GM12874 (cell line): ENCODE measurements at regions not wholly inside any gene's neighbourhood (a gene's known extent, or its start where the extent isn't known, plus 50 kb on each side); places are given as distances from the start of the nearest gene placed in this dataset.

Experiments
- TF ChIP-seq, protein P1 (sequence below): IDR thresholded peaks from 2 replicates; pipeline ENCODE4 v1.5.1; 2011; ENCODE audit warnings: low read depth, mild to moderate bottlenecking, control low read depth, low read length, moderate library complexity; ENCODE audit not compliant: insufficient read depth

- TF ChIP-seq, protein P1, sequence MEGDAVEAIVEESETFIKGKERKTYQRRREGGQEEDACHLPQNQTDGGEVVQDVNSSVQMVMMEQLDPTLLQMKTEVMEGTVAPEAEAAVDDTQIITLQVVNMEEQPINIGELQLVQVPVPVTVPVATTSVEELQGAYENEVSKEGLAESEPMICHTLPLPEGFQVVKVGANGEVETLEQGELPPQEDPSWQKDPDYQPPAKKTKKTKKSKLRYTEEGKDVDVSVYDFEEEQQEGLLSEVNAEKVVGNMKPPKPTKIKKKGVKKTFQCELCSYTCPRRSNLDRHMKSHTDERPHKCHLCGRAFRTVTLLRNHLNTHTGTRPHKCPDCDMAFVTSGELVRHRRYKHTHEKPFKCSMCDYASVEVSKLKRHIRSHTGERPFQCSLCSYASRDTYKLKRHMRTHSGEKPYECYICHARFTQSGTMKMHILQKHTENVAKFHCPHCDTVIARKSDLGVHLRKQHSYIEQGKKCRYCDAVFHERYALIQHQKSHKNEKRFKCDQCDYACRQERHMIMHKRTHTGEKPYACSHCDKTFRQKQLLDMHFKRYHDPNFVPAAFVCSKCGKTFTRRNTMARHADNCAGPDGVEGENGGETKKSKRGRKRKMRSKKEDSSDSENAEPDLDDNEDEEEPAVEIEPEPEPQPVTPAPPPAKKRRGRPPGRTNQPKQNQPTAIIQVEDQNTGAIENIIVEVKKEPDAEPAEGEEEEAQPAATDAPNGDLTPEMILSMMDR: no peak
Observed at GRCh38 chr3:182117131-182117530, 405.4 kb downstream of the SOX2 start.

DNA sequence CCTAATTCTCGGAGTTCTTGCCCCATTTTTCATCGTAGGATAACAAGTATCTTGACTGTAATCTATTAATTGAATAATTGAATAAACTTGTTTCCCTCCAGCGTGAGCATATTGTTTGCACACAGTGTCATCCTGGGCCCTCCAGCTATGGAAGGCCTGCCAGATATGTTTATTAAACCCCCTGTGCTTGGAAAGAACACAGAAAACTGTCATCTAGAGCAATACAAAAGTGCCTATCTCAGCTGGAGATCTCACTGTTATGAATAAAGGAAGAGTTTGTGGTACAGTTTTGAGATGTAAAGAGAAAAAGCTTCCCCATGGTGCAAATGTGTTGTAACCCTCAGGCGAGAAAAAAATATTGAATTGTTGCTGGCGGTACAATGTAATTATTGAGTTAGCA lies 405.9 kb downstream of the SOX2 start:
- TF ChIP-seq, protein P1: no peak

- TF ChIP-seq, protein P1: no peak
Observed at GRCh38 chr3:182118066-182118465, 406.3 kb downstream of the SOX2 start.

GRCh38 chr3:182121401-182121800 lies 409.7 kb downstream of the SOX2 start:
- TF ChIP-seq, protein P1: no peak

- TF ChIP-seq, protein P1: no peak
Observed at GRCh38 chr3:182122779-182123178, 411.1 kb downstream of the SOX2 start.

DNA sequence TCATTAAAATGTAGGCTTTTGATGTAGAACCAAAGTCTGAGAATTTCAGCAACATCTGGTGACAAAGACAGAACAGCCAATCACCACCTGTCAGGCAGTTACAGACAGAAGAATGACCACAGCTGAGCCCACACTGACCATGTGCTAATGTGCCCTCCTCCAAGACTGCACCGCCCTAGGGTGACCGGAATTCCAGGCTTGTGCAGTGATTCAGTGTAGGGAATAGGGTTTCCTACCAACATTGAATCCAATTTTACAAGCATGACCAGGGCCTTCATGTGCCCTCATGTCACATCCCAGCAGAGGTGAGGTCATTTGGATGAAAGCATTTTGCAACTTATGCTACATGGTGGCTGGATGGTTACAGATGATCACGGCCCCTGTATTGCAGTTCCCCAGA lies 412.5 kb downstream of the SOX2 start:
- TF ChIP-seq, protein P1: no peak

- TF ChIP-seq, protein P1: no peak
Observed at GRCh38 chr3:182124716-182125115, 413.0 kb downstream of the SOX2 start.

DNA sequence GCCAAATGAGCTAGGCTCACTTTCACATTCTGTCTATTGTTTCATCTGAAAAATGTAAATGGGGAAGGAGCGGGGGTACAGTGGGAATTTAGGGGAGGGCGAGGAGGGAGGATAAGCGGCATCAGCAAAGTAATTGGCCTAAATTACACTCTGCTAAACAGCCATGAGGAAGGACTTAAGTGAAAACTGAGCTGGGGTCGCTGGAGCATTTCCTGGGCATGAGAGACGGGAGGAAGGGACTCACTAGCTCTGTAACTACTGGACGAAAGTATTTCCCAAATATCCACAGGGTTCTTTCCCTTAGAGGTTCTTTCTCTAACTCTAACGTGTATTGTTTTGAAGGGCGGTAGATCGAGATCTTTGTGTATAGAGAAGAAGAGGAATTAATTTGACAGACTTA lies 418.0 kb downstream of the SOX2 start:
- TF ChIP-seq, protein P1: no peak
